ENCODE measurements at regions not wholly inside any gene's neighbourhood (a gene's known extent, or its start where the extent isn't known, plus 50 kb on each side); places are given as distances from the start of the nearest gene placed in this dataset.

DNA sequence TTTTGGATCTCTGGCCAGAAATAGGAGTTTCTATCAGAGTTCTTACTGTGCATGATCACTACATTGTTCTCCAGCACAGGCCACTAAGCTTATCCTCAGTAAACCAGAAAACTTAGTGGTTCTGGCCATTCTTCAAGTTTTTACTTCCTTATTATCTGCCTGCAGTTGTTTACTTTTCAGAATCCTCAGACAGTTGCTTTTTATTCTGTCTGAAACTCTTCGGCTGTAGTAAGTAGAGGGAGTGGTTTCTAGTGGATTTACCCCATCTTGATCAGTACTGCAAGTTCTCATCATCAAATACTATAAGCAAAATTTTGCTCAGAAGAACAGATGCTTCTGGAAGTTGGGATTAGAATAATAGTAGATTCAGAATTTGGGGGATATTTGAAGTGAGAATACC is 193.0 kb upstream of the RARB start:
- POLR2A ChIA-PET (ENCODE audit: low non-redundant PET) = no interaction called here
- no peak for DNase-seq (ENCODE audit: low spot score)
- TF ChIP-seq, protein P1, sequence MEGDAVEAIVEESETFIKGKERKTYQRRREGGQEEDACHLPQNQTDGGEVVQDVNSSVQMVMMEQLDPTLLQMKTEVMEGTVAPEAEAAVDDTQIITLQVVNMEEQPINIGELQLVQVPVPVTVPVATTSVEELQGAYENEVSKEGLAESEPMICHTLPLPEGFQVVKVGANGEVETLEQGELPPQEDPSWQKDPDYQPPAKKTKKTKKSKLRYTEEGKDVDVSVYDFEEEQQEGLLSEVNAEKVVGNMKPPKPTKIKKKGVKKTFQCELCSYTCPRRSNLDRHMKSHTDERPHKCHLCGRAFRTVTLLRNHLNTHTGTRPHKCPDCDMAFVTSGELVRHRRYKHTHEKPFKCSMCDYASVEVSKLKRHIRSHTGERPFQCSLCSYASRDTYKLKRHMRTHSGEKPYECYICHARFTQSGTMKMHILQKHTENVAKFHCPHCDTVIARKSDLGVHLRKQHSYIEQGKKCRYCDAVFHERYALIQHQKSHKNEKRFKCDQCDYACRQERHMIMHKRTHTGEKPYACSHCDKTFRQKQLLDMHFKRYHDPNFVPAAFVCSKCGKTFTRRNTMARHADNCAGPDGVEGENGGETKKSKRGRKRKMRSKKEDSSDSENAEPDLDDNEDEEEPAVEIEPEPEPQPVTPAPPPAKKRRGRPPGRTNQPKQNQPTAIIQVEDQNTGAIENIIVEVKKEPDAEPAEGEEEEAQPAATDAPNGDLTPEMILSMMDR (conservative IDR thresholded peaks at IDR 0.05; ENCODE audit: low read depth) = no peak
- H3K27ac ChIP-seq = no peak overlapping the region
- CTCF ChIA-PET = no interaction called here

DNA sequence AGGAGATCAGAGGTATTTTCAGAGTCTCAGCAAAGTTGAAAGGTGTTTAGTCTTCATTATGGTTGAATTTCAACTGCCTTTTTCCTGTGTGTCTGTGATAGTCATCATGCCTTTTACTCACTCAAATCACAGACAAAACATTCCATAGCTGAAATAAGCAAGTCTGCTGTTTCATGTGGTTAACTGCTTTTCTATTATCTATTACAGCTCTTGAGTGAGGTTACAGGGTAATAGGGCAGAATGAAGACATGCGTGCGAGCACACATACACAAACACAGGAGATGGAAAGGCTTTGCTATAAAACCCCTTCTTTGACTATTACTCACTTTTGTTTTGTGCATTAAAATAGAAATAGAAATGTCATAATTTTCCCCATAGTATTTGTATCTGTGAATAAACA is 192.6 kb upstream of the RARB start:
- no peak overlapping the region for H3K27ac ChIP-seq
- DNase-seq (ENCODE audit: low spot score) = no peak
- POLR2A ChIA-PET (ENCODE audit: low non-redundant PET) = no interaction called here
- CTCF ChIA-PET = no interaction called here
- TF ChIP-seq, protein P1 (conservative IDR thresholded peaks at IDR 0.05; ENCODE audit: low read depth) = no peak

DNA sequence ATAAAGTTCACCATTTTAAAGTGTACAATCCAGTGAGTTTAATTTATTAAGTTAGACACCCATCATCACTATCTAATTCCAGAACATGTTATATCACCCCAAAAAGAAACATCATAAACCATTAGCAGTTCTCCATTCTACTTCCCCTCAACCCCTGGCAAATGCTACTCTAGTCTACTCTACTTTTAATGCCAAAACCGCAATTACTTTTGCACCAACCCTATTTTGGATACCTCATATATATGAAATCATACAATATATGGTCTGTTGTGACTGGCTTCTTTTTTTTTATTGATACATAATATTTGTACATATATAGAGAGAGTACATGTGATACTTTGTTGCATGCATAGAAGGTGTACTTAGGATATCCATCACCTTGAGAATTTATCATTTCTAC is 190.5 kb upstream of the RARB start:
- TF ChIP-seq, protein P1 (conservative IDR thresholded peaks at IDR 0.05; ENCODE audit: low read depth) = no peak
- POLR2A ChIA-PET (ENCODE audit: low non-redundant PET) = no interaction called here
- H3K27ac ChIP-seq = no peak overlapping the region
- no peak for DNase-seq (ENCODE audit: low spot score)
- CTCF ChIA-PET = no interaction called here

- POLR2A ChIA-PET (ENCODE audit: low non-redundant PET) = no interaction called here
- DNase-seq (ENCODE audit: low spot score) = no peak
- no peak overlapping the region for H3K27ac ChIP-seq
- CTCF ChIA-PET = interaction anchor here (0.6 kb wide), 1 partner anchor 755 kb away, joined by 3 read pairs; no protein-coding TSS in a partner anchor
- TF ChIP-seq, protein P1 (conservative IDR thresholded peaks at IDR 0.05; ENCODE audit: low read depth) = no peak
Measured at GRCh38 chr3:25239042-25239441, 189.0 kb upstream of the RARB start.

DNA sequence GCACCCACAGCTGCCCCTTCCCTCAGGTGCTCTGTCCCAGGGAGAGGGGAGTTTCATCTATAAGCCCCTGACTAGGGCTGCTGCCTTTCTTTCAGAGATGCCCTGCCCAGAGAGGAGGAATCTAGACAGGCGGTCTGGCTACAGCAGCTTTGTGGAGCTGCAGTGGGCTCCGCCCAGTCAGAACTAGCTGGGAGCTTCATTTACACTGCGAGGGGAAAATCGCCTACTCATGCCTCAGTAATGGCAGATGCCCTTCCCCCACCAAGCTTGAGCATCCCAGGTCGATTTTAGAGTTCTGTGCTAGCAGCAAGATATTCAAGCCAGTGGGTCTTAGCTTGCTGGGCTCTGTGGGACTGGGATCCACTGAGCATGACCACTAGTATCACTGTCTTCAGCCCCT is 181.2 kb upstream of the RARB start:
- no peak for DNase-seq (ENCODE audit: low spot score)
- CTCF ChIA-PET = no interaction called here
- H3K27ac ChIP-seq = no peak overlapping the region
- POLR2A ChIA-PET (ENCODE audit: low non-redundant PET) = no interaction called here
- TF ChIP-seq, protein P1 (conservative IDR thresholded peaks at IDR 0.05; ENCODE audit: low read depth) = no peak

DNA sequence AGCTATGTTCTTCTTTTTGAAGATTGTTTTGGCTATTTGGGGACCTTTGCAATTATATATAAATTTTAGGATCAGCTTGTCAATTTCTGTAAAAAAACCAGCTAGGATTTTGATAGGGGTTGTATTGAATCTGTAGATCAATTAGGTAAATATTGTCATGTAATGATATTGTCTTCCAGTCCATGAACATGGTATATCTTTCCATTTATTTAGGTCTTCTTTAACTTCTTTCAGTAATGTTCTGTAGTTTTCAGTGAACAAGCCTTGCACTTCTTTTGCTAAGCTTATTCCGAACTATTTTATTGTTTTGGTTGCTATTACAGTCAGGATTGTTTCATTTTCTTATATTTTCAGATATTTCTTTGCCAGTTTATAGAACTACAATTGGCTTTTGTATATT is 175.8 kb upstream of the RARB start:
- CTCF ChIA-PET = no interaction called here
- no peak for DNase-seq (ENCODE audit: low spot score)
- no peak overlapping the region for H3K27ac ChIP-seq
- TF ChIP-seq, protein P1 (conservative IDR thresholded peaks at IDR 0.05; ENCODE audit: low read depth) = no peak
- POLR2A ChIA-PET (ENCODE audit: low non-redundant PET) = no interaction called here

- TF ChIP-seq, protein P1 (conservative IDR thresholded peaks at IDR 0.05; ENCODE audit: low read depth) = no peak
- DNase-seq (ENCODE audit: low spot score) = no peak
- ChIA-PET CTCF (no interaction called here), POLR2A (ENCODE audit: low non-redundant PET) (no interaction called here)
- no peak overlapping the region for H3K27ac ChIP-seq
Measured at GRCh38 chr3:25257026-25257425, 171.0 kb upstream of the RARB start.

Measured in RWPE1 (cell line).